ENCODE measurements at regions not wholly inside any gene's neighbourhood (a gene's known extent, or its start where the extent isn't known, plus 50 kb on each side); places are given as distances from the start of the nearest gene placed in this dataset.

DNA sequence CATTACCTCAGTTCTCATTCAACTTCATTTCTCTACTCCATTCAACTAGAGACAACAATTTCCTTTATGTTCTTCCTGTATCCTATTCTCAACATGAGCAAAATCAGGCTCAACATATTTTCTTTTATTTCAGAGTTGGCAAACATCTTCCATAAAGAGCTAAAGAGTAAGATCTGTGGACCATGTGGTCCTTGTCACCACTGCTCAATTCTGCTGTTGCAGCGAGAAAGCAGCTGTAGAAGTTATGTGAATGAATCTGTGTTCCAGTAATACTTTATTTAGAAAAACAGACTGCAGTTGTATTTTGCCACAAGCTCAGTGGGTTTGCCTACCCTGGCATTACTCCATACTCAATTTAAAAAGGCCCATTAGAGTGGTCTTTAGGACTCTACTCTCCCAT lies 2057.3 kb downstream of the ARAP2 start:
- DNase-seq (ENCODE audit: low read depth): no peak

DNA sequence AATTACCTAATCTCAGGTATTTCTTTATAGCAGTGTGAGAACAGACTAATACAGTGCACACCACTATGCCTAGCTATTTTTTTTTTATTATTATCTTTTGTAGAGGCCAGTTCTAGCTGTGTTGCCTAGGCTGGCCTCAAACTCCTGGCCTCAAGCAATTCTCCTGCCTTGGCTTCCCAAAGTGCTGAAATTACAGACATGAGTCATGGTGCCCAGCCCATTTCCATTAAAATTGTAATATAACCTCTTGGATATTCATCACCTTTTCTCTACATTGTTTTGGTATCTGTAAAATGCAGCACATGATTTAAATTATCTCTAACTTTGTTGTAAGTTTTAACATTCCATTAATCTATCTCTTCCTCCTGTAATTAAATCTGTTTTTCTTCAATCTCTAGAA lies 2052.9 kb downstream of the ARAP2 start:
- DNase-seq (ENCODE audit: low read depth): no peak

DNA sequence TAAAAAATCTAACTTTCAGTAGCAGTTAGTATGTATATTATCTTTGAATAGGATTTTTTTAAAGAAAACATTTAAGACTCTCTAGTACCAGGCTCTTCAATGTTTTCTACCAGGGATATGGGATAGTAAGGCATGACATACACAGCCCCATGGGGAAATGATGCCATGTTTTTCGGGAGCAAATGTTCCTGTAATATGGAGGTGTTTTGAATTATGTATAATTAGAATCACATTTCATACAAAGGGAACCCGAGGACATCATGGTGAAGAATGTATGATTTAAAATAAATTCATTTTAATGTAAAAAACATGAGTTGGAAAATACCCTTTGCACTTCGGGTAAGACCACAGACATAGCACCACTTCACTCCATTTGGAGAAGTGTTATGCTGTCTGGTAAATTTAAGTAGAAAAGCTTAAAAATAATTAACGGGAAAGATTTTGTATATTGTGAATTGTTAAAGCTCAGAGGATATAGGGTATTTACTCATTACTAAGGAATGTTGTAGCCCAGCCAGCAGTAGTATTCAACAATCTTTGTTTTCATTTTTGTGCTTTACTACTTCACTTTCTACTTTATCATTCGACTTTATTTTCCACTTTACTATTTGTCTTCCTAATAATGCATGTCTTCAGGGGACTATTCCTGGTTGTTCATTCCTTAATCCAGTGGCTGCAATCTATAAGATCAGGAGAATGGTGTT lies 2050.7 kb downstream of the ARAP2 start:
- DNase-seq (ENCODE audit: low read depth): peak; percentile 28

DNA sequence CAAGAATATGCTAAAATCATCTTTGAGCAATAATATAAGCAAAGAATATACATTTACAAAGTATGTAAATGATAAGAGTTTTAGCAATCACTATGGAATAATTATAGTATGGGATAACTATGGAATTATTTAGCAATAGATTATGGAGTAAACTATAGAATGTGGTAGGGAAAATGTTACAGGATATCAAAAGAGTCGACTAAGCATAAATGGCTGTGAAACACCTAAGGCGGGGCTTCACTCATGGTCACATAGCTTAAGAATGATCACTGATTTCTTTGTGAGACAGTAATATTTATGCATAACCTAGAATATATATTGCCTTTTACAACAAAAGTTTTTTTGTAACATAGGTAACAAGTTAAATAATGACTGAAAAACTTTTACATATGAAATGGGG lies 2049.7 kb downstream of the ARAP2 start:
- DNase-seq (ENCODE audit: low read depth): no peak

DNA sequence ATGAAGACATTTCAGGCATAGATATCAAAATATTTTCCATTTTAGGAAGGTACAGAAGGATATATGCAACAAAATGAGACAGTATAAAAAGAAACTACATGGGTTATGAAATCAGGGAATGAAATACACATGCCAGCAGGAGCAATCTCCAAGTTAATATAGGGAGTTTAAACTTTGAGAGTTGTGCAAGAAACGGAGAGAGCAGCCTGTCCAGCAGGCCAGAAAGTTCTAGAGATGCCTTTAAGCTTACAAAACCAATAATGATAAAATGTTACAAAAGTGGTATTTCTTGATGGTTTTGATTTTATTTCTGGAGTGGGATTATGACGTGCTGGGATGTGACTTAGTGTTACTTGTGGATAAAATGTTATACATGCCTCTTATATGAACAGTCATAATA lies 2047.9 kb downstream of the ARAP2 start:
- peak; percentile 59 for DNase-seq (ENCODE audit: low read depth)

DNA sequence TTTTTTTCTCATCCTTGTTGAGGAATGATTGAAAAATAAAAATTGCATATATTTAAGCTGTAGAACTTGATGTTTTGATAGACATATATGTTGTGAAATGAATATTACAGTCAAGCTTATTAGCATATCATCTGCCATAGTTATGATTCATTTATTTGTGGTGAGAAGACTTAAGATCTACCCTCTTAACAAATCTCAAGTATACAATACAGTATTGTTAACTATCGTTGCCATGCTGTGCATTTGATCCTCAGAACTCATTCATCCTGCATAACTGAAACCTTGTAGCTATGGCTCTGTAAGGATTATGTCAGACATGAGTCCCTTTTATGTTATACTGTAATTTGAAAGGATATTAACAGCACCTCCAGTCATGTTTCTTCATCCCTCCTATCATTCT lies 2045.3 kb downstream of the ARAP2 start:
- DNase-seq (ENCODE audit: low read depth): peak; percentile 23

DNA sequence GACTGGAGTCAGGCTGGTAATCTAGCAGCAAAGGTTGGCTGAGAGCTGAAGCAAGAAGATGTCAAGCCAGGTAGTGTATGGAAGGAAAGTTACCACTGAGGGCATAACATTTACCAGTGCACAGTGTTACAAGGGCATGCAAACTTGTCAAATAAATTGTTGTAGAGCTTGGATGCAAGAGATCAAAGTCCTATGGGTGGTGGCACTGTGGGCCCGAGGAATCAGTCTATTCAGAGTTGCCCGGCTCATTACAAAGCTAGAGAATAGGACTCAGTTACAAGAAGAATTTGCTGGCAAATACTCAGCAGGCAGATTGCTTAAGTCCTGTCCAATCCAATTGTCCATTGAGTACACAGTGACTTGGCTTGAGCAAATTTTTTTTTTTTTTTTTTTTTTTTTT lies 2043.8 kb downstream of the ARAP2 start:
- DNase-seq (ENCODE audit: low read depth): no peak

DNA sequence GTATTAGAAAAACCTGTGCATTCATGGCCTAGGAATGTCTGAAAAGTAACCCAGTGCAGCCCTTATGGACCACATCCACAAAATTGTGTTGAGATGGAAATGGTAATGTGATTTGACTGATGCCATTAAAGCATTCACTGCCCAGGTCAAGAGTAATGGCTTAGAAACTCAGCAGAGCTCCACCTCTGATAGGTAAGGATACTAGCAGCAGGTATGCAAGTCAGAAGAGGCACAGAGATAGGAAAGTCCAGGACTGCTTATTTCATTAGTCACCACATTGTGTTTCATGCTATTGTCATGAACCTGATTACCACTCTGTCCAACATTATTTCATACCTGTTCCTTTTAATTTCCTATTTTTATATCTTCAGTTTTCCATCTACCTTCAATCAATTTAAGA lies 2042.2 kb downstream of the ARAP2 start:
- DNase-seq (ENCODE audit: low read depth): no peak

DNA sequence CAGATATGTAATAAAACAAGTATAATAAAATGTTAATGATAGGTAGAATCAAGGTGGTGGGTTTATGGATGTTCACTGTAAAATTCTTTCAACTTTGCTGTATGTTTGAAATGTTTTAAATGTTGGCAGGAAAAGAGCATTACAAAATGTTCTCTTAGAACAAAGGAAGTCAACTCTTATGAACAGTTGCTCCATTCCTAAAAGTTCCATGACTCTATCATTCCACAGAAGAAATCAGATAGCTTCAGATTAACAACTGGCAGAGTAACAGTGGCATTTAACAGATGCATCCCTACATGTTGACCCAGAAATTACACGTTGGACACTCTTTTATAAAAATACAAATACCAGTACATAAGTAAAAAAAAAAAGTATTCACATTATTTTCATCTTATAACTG lies 2023.7 kb downstream of the ARAP2 start:
- DNase-seq (ENCODE audit: low read depth): peak; percentile 11

DNA sequence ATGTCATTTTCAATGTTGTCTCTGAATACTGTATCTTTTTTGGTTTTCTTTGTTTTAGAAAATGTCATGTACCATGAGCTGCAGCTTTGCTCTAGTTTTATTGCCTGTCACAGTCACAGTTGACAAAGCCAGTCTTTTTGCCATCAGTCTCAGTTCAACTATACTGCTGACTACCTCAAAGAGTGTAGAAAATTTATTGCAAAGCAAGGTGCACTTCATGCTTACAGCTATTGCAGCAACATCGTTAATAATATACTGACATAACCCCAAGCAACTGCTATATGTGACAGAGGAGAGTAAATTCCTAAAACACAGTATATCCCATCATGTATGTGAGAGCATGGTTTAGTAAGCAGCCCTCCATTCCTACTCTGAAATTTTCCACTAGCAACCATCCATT lies 2022.3 kb downstream of the ARAP2 start:
- no peak for DNase-seq (ENCODE audit: low read depth)

DNA sequence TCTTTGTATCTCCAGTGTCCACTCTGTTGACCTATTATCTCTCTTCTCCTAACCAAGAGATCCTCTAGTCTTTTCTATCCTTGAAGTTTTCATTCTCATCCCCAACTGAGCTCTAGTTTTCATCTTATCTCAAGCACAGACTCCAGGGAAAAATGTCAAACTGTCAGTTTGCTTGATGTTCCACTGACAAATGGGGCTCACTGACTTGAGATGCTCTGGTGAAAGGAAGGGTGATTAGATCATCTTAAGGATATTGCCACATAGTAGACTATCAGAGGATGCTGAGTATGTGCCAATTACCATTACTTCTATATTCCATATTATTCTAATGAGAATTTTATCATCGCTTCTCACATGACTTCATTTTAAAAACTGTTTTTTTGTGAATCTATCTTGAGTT lies 2008.2 kb downstream of the ARAP2 start:
- no peak for DNase-seq (ENCODE audit: low read depth)

DNA sequence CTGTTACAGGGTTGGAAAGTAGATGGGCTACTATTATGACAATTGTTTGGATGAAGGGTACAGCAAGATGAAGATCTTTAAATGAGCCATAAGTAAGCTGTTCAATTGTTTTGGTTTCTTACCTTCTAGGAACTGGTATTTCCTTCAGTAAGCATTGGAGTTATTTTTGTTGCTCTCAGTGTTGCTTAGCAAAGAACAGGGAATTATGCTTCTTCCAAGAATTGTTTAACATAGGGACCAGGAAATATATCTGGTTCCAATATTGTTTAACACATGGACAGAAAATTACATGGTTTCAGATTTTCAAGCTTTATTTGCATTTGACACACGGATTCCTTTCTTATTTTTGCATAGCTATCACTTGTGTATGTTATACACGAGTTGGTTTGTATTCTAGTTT lies 1999.0 kb downstream of the ARAP2 start:
- DNase-seq (ENCODE audit: low read depth): no peak

DNA sequence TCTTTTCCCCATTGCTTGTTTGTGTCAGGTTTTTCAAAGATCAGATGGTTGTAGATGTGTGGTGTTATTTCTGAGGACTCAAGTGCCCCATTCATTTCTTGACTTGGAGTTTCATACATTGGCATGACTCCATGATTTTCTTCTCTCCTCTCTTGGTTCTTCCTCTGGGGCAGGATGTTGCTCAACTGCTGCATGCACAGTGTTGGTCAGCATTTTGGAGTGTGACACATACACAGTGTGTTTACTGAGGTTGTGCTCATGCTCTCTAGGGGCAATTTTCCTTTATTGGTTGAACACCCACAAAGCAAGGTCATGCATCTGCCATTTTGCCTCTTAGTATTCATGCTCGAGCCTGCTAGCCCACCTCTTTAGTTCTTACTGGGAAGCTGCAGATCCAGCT lies 1993.8 kb downstream of the ARAP2 start:
- DNase-seq (ENCODE audit: low read depth): peak; percentile 38

DNA sequence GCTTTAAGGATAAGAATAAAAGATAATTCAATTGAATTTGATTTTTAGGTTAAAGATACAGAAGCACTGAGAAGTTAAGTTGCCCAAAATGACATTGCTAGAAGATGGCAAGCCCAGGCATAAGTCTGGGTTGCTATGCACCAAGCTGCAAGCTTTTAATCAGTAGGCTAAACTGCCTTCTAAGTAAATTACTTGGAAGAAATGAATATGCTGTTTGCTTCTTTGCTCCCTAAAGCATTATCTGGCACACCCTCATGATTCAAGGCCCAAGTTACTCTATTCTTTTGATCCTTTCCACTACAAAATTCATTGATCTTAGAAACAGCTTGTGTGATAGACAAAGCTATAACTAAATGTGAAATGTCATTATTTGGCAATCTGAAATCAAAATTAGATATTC lies 1991.1 kb downstream of the ARAP2 start:
- no peak for DNase-seq (ENCODE audit: low read depth)

DNA sequence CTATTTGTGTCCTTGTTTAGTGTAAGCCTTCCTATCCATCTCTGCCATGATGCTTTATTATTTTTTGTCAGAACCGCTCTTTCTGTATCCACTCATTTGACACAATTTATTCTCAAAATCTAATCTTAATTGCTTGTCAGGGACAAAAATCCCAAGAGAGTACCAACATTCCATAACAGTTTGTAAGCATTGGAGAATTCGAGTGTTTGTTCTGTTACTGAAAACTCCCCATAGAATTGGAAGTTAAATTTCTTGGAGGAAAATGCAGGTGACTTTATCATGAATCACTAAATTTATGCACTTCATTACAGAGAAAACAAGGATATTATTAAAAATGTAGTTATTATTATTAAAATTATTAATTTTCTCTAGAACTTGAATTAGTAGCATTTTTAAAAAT lies 1986.1 kb downstream of the ARAP2 start:
- DNase-seq (ENCODE audit: low read depth): no peak

DNA sequence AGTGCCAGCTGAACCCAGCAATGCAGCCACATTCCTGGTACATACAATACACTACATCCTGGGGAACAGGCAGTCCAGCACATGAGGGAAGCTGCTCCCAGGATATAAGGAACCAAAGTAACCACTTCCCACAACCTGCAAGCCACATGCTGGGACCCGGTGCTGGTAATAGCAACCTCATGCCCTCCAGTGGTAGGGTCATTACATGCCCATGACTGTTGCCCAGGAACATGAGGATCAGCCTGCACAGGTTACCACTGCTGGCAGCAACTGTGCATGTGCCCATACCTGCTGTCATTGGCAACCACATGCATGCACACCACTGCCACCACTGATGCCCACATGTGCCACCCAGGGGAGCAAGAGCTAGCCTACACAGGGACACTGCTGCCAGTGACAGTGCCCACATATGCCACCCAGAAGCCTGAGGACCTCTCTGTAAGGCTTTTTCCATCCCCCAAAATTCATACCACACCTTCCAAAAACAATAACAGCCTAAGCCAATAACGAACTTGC lies 1982.5 kb downstream of the ARAP2 start:
- no peak for DNase-seq (ENCODE audit: low read depth)

DNA sequence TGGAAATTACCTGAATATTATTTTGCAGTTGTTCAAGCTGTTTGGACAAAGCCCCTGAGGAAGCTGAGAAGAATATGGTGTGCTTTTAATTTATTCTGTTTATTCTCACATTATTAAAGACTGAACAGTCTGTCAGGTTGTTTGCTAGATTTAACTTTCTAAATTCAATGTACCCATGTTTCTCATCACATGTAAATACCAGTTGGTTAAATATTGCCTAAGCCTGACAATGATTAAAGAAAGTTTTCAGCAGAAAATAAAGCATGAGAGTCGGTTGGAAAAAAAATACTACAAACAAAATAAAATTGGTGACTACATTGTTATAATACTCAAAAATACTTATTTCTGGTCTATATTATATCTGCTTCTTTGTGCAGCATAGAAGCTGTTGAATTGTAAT lies 1974.7 kb downstream of the ARAP2 start:
- no peak for DNase-seq (ENCODE audit: low read depth)

DNA sequence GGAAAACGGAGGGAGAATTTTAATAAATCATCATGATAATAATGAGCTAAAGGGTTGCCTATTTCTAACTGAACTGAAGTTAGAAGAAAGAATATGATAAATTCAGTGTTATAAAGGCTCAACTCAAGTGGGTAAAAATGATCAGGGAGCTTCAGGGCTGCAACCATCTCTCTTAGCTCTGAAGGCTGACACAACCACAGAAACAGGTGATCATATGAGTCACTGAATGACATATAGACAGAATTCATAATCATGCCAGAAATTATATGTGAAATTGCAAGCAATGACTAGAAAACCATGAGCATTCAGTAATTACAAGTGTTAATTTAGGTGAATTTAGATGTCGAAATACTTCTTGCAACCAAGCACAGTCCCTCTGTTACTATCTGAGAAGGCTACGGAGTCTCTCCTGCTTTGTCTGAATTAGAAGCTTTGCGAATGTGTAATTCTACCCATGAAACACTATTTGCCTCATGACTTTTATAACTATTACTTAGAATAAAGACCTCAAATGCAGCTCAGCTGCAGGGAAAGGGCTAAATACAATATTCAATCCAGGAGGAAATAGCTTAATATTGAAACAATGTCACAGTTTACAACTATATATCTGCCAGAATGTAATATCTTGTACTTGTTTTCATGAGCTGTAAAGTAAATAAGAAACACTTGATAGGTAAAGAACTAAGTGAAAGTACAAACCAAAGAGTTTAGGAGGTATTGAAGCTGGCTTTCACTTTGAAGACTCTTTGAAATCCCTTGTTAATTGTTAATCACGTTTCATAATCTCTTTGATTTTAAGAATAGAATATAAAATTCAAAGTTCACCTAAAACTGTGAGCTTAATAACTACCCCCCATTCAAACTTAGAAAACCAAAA lies 1972.6 kb downstream of the ARAP2 start:
- DNase-seq (ENCODE audit: low read depth): peak; percentile 3

DNA sequence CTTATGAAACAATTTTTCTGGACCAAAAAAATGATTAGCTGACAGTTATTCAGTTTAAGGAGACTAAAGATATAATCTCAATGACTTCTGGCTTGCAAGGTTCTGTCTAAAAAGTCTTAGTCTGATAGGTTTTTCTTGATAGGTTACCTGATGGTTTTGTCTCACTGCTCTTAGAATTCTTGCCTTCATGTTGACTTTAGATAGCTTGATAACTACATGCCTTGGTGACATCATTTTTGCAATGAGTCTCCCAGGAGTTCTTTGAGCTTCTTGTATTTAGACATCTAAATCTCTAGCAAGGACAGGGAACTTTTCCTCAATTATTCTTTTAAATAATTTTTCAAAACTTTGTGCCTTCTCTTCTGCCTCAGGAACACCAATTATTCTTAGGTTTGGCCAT lies 1965.3 kb downstream of the ARAP2 start:
- no peak for DNase-seq (ENCODE audit: low read depth)

DNA sequence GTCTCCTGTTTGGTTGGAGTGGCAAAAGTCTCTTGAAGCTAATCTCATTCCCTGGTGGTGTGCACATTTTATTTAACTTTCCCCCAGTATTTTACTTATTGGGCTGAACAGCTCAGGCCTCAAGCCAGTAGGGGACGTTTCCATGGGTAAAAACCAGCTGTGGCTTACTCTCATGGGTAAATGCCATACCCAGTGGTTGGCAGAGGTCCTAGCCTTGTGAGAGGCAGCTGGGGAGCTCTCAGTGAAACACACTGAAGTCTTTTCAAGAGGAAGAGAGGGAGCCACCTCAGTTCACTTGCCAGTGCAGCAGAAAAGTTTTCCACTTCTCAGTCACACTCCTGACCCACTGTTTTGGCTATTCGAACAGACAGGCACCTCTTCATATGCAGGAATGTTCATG lies 1964.2 kb downstream of the ARAP2 start:
- DNase-seq (ENCODE audit: low read depth): no peak

DNA sequence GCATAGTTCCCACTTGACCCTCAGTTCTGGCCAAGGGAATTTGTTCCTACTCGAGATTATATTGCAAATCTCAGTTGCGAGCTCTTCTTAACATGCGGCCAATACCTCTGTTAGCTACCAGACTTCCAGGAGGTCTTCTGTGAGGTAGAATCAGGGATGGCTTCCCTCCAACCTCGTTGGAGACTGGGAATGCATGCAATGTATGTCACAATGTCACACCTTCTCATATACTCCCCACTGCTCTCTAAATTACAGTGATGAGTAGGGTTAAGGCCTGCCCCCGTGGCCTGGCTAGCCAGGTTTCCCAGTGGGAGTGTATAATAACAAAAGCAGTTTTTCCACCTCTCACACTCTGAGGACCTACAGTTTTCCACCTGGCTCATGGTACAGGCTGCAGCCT lies 1962.5 kb downstream of the ARAP2 start:
- DNase-seq (ENCODE audit: low read depth): no peak

DNA sequence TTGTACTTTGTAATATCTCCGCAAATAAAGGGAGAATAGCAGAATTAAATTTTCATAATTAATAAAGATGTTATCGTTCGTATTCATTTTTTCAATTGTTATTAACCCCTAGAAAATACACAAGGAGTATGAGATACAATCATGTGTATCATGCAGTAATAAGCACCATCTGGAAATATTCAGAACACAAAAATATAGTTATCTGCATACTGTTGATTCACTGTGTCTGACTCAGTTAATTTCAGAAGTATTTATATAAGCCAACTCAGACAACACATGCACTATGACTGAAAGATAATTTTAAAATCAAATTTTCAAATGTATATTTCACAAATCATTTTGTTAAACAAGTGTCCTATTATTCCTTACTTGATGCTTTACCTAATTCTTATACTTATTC lies 1954.8 kb downstream of the ARAP2 start:
- DNase-seq (ENCODE audit: low read depth): peak; percentile 4

DNA sequence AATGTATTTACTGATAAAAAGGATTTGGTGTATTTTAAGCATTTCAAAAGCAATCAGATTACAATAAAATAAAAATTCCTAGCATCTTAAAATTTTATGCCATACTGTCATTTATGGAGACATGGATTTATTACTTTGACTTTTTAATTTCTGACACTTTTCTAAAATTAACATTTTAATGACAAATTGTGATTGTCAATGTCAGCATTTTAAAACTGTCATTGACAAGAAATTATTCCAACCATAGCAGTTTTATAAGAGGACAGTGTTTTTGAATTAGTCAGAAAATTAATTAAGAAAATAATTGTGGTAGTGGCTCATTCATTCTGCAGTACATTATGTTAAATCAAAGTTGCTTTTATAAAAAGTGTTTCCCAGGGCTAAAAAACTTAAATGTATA lies 1954.4 kb downstream of the ARAP2 start:
- no peak for DNase-seq (ENCODE audit: low read depth)
